ENCODE measurements at regions not wholly inside any gene's neighbourhood (a gene's known extent, or its start where the extent isn't known, plus 50 kb on each side); places are given as distances from the start of the nearest gene placed in this dataset.

DNA sequence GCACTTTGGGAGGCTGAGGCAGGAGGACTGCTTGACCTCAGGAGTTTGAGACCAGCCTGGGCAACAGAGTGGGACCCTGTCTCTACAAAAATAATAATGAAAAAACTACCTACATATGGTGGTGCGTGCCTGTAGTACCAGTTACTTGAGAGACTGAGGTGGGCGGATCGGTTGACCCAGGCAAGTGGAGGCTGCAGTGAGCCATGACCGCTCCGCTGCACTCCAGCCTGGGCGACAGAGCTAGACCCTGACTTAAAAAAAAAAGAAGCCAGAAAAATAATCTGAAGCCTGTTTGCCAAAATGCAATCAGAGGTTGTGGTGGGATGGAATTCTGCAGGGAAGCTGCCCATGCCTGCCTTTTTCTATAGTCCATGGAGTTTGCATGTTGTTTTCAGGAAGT is 50.4 kb upstream of the GGTA1 start:
- H3K4me1 ChIP-seq, result peaks cover 15% of the 10 kb centered on the region
- H3K27me3 ChIP-seq, result no peaks in the 10 kb centered on the region
- no peaks in the 10 kb centered on the region for H3K36me3 ChIP-seq
- intact Hi-C loops (cut with DNase I), result no loop called here
- DNase-seq, result no peak
- no peak overlapping the region for H3K4me3 ChIP-seq
- H3K27ac ChIP-seq, result no peak overlapping the region
- ATAC-seq, result no peak
- TF ChIP-seq, protein P1, sequence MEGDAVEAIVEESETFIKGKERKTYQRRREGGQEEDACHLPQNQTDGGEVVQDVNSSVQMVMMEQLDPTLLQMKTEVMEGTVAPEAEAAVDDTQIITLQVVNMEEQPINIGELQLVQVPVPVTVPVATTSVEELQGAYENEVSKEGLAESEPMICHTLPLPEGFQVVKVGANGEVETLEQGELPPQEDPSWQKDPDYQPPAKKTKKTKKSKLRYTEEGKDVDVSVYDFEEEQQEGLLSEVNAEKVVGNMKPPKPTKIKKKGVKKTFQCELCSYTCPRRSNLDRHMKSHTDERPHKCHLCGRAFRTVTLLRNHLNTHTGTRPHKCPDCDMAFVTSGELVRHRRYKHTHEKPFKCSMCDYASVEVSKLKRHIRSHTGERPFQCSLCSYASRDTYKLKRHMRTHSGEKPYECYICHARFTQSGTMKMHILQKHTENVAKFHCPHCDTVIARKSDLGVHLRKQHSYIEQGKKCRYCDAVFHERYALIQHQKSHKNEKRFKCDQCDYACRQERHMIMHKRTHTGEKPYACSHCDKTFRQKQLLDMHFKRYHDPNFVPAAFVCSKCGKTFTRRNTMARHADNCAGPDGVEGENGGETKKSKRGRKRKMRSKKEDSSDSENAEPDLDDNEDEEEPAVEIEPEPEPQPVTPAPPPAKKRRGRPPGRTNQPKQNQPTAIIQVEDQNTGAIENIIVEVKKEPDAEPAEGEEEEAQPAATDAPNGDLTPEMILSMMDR (IDR thresholded peaks at IDR 0.05), result no peak
- H3K9me3 ChIP-seq, result no peaks in the 10 kb centered on the region

DNA sequence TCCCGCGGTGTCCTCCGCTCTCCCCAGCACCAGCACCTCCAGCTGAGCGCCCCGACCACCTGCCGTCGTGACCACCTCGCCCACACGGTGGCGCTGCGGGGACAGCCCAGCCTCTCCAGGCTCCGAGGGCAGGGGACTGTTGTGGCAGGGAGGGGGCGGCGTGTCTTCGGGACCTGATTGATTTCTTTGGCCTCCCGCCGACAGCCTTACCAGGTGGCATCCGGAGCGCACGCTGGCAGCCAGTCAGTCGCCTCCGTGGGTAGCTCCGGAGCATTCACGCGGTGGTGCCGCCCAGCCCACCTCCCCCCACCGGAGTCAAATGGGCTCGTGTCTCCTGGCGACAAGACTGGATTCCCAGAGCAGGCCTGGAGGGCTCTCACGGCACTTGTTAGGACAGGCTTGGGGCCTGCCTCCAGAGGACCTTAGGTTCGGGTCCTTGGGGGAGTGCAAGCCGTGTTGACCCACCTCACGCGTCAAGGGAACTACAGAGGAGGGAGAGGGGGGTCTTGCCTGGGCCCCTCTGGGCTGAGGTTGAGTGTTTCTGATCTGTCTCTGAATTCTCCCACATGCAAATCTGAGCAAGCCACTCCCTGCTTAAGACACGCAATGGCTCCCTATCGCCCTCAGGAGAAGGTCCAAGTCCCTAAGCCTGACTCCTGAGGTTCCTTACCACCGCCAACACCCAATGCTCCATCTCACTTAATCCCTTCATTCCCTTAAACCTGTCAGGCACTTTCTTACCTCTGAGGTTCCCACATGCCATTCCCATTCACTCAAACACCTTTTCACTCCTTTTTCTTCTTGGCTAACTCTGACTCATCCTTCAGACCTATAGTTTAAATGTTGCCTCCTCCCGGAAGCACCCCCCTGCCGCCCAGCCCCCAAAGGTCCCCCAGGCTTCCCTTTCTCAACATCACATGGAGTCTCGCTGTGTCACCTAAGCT is 51.2 kb upstream of the GGTA1 start:
- TF ChIP-seq, protein P1 (IDR thresholded peaks at IDR 0.05), result peak; percentile 93
- H3K4me3 ChIP-seq, result peak overlapping the region; percentile 35

DNA sequence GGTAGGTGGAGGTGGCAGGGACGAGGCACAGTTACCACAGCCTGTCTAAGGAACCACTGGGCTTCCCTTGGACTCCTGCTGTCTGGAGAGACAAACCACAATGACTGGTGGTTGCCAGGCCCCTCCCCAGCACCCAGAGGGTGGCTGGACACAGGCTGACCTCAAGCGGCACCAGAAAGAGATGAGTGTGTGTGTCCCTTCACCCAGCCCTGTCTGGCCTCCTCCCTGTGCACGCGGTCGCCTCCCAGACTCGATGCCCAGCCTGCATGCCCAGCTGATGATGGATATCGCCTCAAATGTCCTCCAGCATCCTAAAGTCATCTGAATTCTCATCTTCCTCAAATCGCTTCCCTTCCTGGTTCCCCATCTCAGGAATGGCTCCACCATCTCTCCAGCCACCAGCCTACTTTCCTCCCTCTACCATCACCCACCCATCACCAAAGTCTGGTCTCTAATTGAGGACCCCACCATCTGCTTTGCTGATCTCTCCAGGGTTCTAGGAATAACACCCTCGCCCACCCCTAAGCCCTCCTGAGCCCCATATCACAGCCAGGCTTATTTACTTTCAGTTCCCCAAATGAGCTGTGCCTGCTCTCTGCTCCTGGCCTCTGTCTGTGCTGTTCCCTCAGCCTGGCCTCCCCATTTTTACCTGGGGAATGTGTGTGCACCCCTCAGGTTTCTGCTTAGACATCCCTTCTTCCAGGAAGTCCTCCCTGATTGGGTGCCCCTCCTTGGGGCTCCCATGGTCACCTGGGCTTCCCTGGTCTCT is 52.5 kb upstream of the GGTA1 start:
- H3K4me3 ChIP-seq, result no peak overlapping the region
- no peaks in the 10 kb centered on the region for H3K9me3 ChIP-seq
- no peaks in the 10 kb centered on the region for H3K27me3 ChIP-seq
- H3K27ac ChIP-seq, result no peak overlapping the region
- H3K36me3 ChIP-seq, result no peaks in the 10 kb centered on the region
- ATAC-seq (no peak), DNase-seq (no peak)
- intact Hi-C loops (cut with DNase I), result no loop called here
- TF ChIP-seq, protein P1 (IDR thresholded peaks at IDR 0.05), result no peak
- H3K4me1 ChIP-seq, result peaks cover 16% of the 10 kb centered on the region

More for the DNA sequence above, 51.2 kb upstream of the GGTA1 start:
- Histone ChIP-seq H3K27me3 (no peaks in the 10 kb centered on the region), H3K27ac (no peak overlapping the region), H3K4me1 (peaks cover 15% of the 10 kb centered on the region), H3K9me3 (no peaks in the 10 kb centered on the region), H3K36me3 (no peaks in the 10 kb centered on the region)
- DNase-seq (peak; percentile 89), ATAC-seq (peak; percentile 85)
- intact Hi-C loops (cut with DNase I), result no loop called here

DNA sequence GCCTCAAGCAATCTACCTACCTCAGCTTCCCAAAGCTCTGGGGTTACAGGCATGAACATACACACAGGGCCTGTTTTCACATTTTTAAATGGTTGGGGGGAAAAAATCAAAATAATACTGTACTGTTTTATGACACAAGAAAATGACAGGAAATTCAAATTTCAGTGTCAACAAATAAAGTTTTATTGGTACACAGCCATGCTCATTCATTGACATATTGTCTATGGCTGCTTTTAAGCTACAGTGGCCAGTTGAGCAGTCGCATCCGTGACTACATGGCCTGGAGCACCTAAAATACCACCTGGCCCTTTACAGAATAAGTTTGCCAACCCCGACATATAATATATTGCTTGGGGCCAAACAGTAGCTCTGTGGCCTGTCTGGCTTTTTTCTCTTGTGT is 56.4 kb upstream of the GGTA1 start:
- intact Hi-C loops (cut with DNase I), result no loop called here
- H3K27ac ChIP-seq, result no peak overlapping the region
- H3K4me3 ChIP-seq, result no peak overlapping the region
- H3K27me3 ChIP-seq, result no peaks in the 10 kb centered on the region
- ATAC-seq (no peak), DNase-seq (no peak)
- no peaks in the 10 kb centered on the region for H3K9me3 ChIP-seq
- no peaks in the 10 kb centered on the region for H3K36me3 ChIP-seq
- H3K4me1 ChIP-seq, result peaks cover 25% of the 10 kb centered on the region
- TF ChIP-seq, protein P1 (IDR thresholded peaks at IDR 0.05), result no peak

DNA sequence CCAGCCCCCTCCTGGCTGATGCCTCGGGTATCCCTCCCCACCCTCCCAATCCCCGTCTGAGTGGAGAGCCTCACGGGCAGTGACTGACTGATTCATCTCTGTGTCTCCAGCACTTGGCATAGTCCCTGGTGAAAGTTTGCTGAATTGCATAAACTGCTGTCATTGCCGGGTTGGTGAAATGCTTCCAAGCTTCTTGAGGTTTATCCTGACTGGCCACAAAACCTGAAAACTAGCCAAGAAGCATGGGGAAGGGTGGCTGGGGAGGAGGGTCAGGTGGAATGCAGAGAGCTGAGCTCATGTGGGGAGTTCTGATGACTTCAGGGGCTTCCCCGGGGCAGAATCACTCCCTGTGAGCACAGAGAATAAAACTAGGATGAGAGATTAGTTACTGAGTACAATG is 56.9 kb upstream of the GGTA1 start:
- Histone ChIP-seq H3K4me3 (no peak overlapping the region), H3K27me3 (no peaks in the 10 kb centered on the region), H3K4me1 (peaks cover 25% of the 10 kb centered on the region), H3K9me3 (no peaks in the 10 kb centered on the region), H3K27ac (no peak overlapping the region), H3K36me3 (no peaks in the 10 kb centered on the region)
- TF ChIP-seq, protein P1 (IDR thresholded peaks at IDR 0.05), result no peak
- DNase-seq, result no peak
- intact Hi-C loops (cut with DNase I), result no loop called here
- ATAC-seq, result peak; percentile 4
